ENCODE measurements at regions not wholly inside any gene's neighbourhood (a gene's known extent, or its start where the extent isn't known, plus 50 kb on each side); places are given as distances from the start of the nearest gene placed in this dataset.

GRCh38 chr15:77753939-77754338 is 121.2 kb upstream of the LINGO1 start:
- no peak overlapping the region for H3K4me3 Mint-ChIP-seq
- no peak overlapping the region for H3K27ac Mint-ChIP-seq
- no peak for DNase-seq (ENCODE audit: low spot score in 2 of 2)
- H3K4me1 Mint-ChIP-seq = no peaks in the 10 kb centered on the region
- no peak for ATAC-seq
- no peaks in the 10 kb centered on the region for H3K36me3 Mint-ChIP-seq
- no peaks in the 10 kb centered on the region for H3K9me3 Mint-ChIP-seq

- Mint-ChIP-seq H3K36me3 (no peaks in the 10 kb centered on the region), H3K4me1 (peaks cover under 1% of the 10 kb centered on the region), H3K4me3 (no peak overlapping the region), H3K9me3 (no peaks in the 10 kb centered on the region), H3K27ac (no peak overlapping the region)
- no peak for ATAC-seq
- DNase-seq (ENCODE audit: low spot score in 2 of 2) = no peak
These were observed 120.7 kb upstream of the LINGO1 start for GRCh38 chr15:77753281-77753873.

GRCh38 chr15:77749998-77750540 is 117.4 kb upstream of the LINGO1 start:
- no peak for ATAC-seq
- H3K9me3 Mint-ChIP-seq = no peaks in the 10 kb centered on the region
- no peak overlapping the region for H3K27ac Mint-ChIP-seq

GRCh38 chr15:77749236-77749997 is 116.7 kb upstream of the LINGO1 start:
- Mint-ChIP-seq H3K9me3 (no peaks in the 10 kb centered on the region), H3K4me1 (peaks cover 13% of the 10 kb centered on the region), H3K27ac (no peak overlapping the region), H3K36me3 (no peaks in the 10 kb centered on the region), H3K4me3 (no peak overlapping the region)
- no peak for ATAC-seq
- no peak for DNase-seq (ENCODE audit: low spot score in 2 of 2)

More at GRCh38 chr15:77749998-77750540, 117.4 kb upstream of the LINGO1 start:
- H3K4me1 Mint-ChIP-seq = peaks cover 13% of the 10 kb centered on the region
- H3K4me3 Mint-ChIP-seq = no peak overlapping the region
- H3K36me3 Mint-ChIP-seq = no peaks in the 10 kb centered on the region
- no peak for DNase-seq (ENCODE audit: low spot score in 2 of 2)

GRCh38 chr15:77748078-77749064 is 115.7 kb upstream of the LINGO1 start:
- H3K4me1 Mint-ChIP-seq = peaks cover 13% of the 10 kb centered on the region
- H3K36me3 Mint-ChIP-seq = no peaks in the 10 kb centered on the region
- H3K4me3 Mint-ChIP-seq = no peak overlapping the region
- H3K9me3 Mint-ChIP-seq = no peaks in the 10 kb centered on the region
- H3K27ac Mint-ChIP-seq = no peak overlapping the region
- DNase-seq (ENCODE audit: low spot score in 2 of 2) (no peak), ATAC-seq (peak; percentile 9)

GRCh38 chr15:77747175-77748077 is 114.7 kb upstream of the LINGO1 start:
- Mint-ChIP-seq H3K27ac (no peak overlapping the region), H3K9me3 (no peaks in the 10 kb centered on the region), H3K4me1 (peaks cover 13% of the 10 kb centered on the region), H3K36me3 (no peaks in the 10 kb centered on the region), H3K4me3 (no peak overlapping the region)
- DNase-seq (ENCODE audit: low spot score in 2 of 2) (no peak), ATAC-seq (no peak)

- H3K4me3 Mint-ChIP-seq = no peak overlapping the region
- H3K4me1 Mint-ChIP-seq = peaks cover 13% of the 10 kb centered on the region
- ATAC-seq (no peak), DNase-seq (ENCODE audit: low spot score in 2 of 2) (no peak)
- no peaks in the 10 kb centered on the region for H3K9me3 Mint-ChIP-seq
- H3K27ac Mint-ChIP-seq = no peak overlapping the region
- no peaks in the 10 kb centered on the region for H3K36me3 Mint-ChIP-seq
These were observed 113.8 kb upstream of the LINGO1 start for GRCh38 chr15:77746254-77747174.

- Mint-ChIP-seq H3K4me1 (peaks cover 13% of the 10 kb centered on the region), H3K9me3 (no peaks in the 10 kb centered on the region), H3K36me3 (no peaks in the 10 kb centered on the region), H3K27ac (no peak overlapping the region), H3K4me3 (no peak overlapping the region)
- no peak for ATAC-seq
- no peak for DNase-seq (ENCODE audit: low spot score in 2 of 2)
These were observed 111.7 kb upstream of the LINGO1 start for GRCh38 chr15:77744398-77744797.

GRCh38 chr15:77742570-77742969 is 109.9 kb upstream of the LINGO1 start:
- H3K36me3 Mint-ChIP-seq = no peaks in the 10 kb centered on the region
- DNase-seq (ENCODE audit: low spot score in 2 of 2) (no peak), ATAC-seq (no peak)
- H3K9me3 Mint-ChIP-seq = no peaks in the 10 kb centered on the region
- H3K4me1 Mint-ChIP-seq = peaks cover 6% of the 10 kb centered on the region
- H3K27ac Mint-ChIP-seq = no peak overlapping the region
- no peak overlapping the region for H3K4me3 Mint-ChIP-seq

GRCh38 chr15:77742127-77742526 is 109.4 kb upstream of the LINGO1 start:
- ATAC-seq (no peak), DNase-seq (ENCODE audit: low spot score in 2 of 2) (no peak)
- Mint-ChIP-seq H3K9me3 (no peaks in the 10 kb centered on the region), H3K36me3 (no peaks in the 10 kb centered on the region), H3K27ac (no peak overlapping the region), H3K4me1 (peaks cover 1% of the 10 kb centered on the region), H3K4me3 (no peak overlapping the region)

GRCh38 chr15:77741106-77741505 is 108.4 kb upstream of the LINGO1 start:
- no peaks in the 10 kb centered on the region for H3K36me3 Mint-ChIP-seq
- DNase-seq (ENCODE audit: low spot score in 2 of 2) = no peak
- no peak overlapping the region for H3K27ac Mint-ChIP-seq
- H3K4me1 Mint-ChIP-seq = no peaks in the 10 kb centered on the region
- no peak overlapping the region for H3K4me3 Mint-ChIP-seq
- ATAC-seq = no peak
- no peaks in the 10 kb centered on the region for H3K9me3 Mint-ChIP-seq

- H3K4me1 Mint-ChIP-seq = no peaks in the 10 kb centered on the region
- no peak overlapping the region for H3K27ac Mint-ChIP-seq
- no peak overlapping the region for H3K4me3 Mint-ChIP-seq
- no peaks in the 10 kb centered on the region for H3K36me3 Mint-ChIP-seq
- DNase-seq (ENCODE audit: low spot score in 2 of 2) = no peak
- ATAC-seq = no peak
- H3K9me3 Mint-ChIP-seq = no peaks in the 10 kb centered on the region
These were observed 107.1 kb upstream of the LINGO1 start for GRCh38 chr15:77739591-77740378.
